GM12878 (cell line): ENCODE measurements at regions not wholly inside any gene's neighbourhood (a gene's known extent, or its start where the extent isn't known, plus 50 kb on each side); places are given as distances from the start of the nearest gene placed in this dataset.

Experiments
- ATAC-seq: fragments of 200-7000 bp; cut with Tn5 transposase; 3 replicates; pipeline ENCODE4 v1.9.1; 2020; ENCODE audit warnings: mild to moderate bottlenecking, moderate library complexity
- BruUV-seq: library from RNA; stranded (reverse); fragments of 400-500 nt; replicated peaks from 2 replicates; lab custom pipeline; 2021; lab: Mats Ljungman, UMichigan
- CTCF ChIA-PET: fragments of 300-600 bp; sonication (Branson Sonifier 250); formaldehyde crosslinking; extraction: SDS; loops from one replicate; lab custom pipeline; 2021; ENCODE audit warnings: inconsistent platforms; lab: Yijun Ruan, JAX
- POLR2A ChIA-PET: fragments of 350-600 bp; formaldehyde crosslinking; extraction: SDS; loops from one replicate; lab custom pipeline; 2021; ENCODE audit warnings: inconsistent platforms; lab: Charles Lee
- RAD21 ChIA-PET: fragments of 300-600 bp; sonication (Branson Sonifier 250); formaldehyde crosslinking; loops from one replicate; lab custom pipeline; 2023; ENCODE audit warnings: antibody characterized with exemption; ENCODE audit not compliant: unreplicated experiment; lab: Charles Lee
- SMC1A ChIA-PET: fragments of 300-600 bp; sonication (Branson Sonifier 250); formaldehyde crosslinking; loops from one replicate; lab custom pipeline; 2023; ENCODE audit not compliant: unreplicated experiment, uncharacterized antibody; lab: Charles Lee
- DNase-seq: peaks from one replicate; pipeline ENCODE4 v3.0.0-alpha.2; 2011; ENCODE audit warnings: low read depth, low spot score
- FAIRE-seq: peaks from 3 replicates; lab custom pipeline; 2011; peaks lifted over from hg19 to GRCh38; lab: Jason Lieb, UNC
- H2AFZ ChIP-seq: 2 replicates; pipeline ENCODE4 v1.6.0; 2011; ENCODE audit warnings: low read depth, low read length, control low read depth; ENCODE audit not compliant: control insufficient read depth
- H3K27ac ChIP-seq: 2 replicates; pipeline ENCODE4 v1.5.1; 2011; ENCODE audit warnings: control low read depth; ENCODE audit not compliant: control insufficient read depth, insufficient read depth
- H3K27me3 ChIP-seq, 2 experiments: replicated peaks in 1 of 2; 2 replicates each; pipeline versions ENCODE4 v1.6.0 to v1.6.1; 2011; ENCODE audit warnings: low read length in 1 of 2; ENCODE audit not compliant: control insufficient read depth in 2 of 2, insufficient read depth in 2 of 2
- H3K36me3 ChIP-seq, 2 experiments: 2 replicates each; pipeline ENCODE4 v1.5.1; 2011; ENCODE audit warnings: low read length in 1 of 2; ENCODE audit not compliant: control insufficient read depth in 2 of 2, insufficient read depth in 2 of 2
- H3K4me1 ChIP-seq: 2 replicates; pipeline ENCODE4 v1.6.1; 2011; ENCODE audit warnings: mild to moderate bottlenecking, low read length, moderate library complexity, mixed read lengths; ENCODE audit not compliant: control insufficient read depth, insufficient read depth
- H3K4me2 ChIP-seq: 2 replicates; pipeline ENCODE4 v1.6.0; 2011; ENCODE audit warnings: control low read depth; ENCODE audit not compliant: control insufficient read depth, insufficient read depth
- H3K4me3 ChIP-seq: fragments of 200-600 bp; sonication (generic); 2 replicates; pipeline ENCODE4 v1.5.1; 2016
- H3K79me2 ChIP-seq: 2 replicates; pipeline ENCODE4 v1.6.0; 2011; ENCODE audit warnings: low read length; ENCODE audit not compliant: control insufficient read depth, insufficient read depth
- H3K9ac ChIP-seq: 2 replicates; pipeline ENCODE4 v1.8.0; 2011; ENCODE audit warnings: low read length, control low read depth, mixed read lengths; ENCODE audit not compliant: control insufficient read depth, insufficient read depth
- H3K9me3 ChIP-seq: replicated peaks from 3 replicates; pipeline ENCODE4 v1.5.1; 2011; ENCODE audit warnings: mild to moderate bottlenecking, low read length; ENCODE audit not compliant: control insufficient read depth, insufficient read depth
- H4K20me1 ChIP-seq: 2 replicates; pipeline ENCODE4 v1.6.0; 2011; ENCODE audit not compliant: control insufficient read depth, insufficient read depth
- GABPA ChIP-seq: IDR thresholded peaks from 2 replicates; pipeline ENCODE4 v1.6.1; 2014; ENCODE audit warnings: antibody characterized with exemption, low read depth, mild to moderate bottlenecking, inconsistent platforms
- NFYB ChIP-seq: IDR thresholded peaks from 2 replicates; pipeline ENCODE4 v1.6.1; 2011; ENCODE audit warnings: low read depth, mild to moderate bottlenecking, low read length, improper control_type of control experiment, moderate library complexity; ENCODE audit not compliant: insufficient read depth
- PAX5 ChIP-seq: IDR thresholded peaks from 2 replicates; pipeline ENCODE4 v1.6.1; 2011; ENCODE audit warnings: low read depth, low read length, borderline replicate concordance
- RCOR1 ChIP-seq: conservative IDR thresholded peaks from 2 replicates; pipeline ENCODE4 v1.6.1; 2012; ENCODE audit warnings: low read depth, low read length, improper control_type of control experiment
- STAT3 ChIP-seq: IDR thresholded peaks from 2 replicates; pipeline ENCODE4 v1.6.1; 2011; ENCODE audit warnings: low read depth, low read length, improper control_type of control experiment
- SUZ12 ChIP-seq: fragments of 200-600 bp; sonication (generic); IDR thresholded peaks from one replicate; pipeline ENCODE4 v1.6.1; 2018; ENCODE audit warnings: antibody characterized with exemption, mild to moderate bottlenecking; ENCODE audit not compliant: unreplicated experiment
- ZBTB33 ChIP-seq: fragments of 450-650 bp; IDR thresholded peaks from 2 replicates; pipeline ENCODE4 v1.6.1; 2017; ENCODE audit warnings: mild to moderate bottlenecking
- WGBS: methylation state at CpG from one replicate; pipeline ENCODE4 v1.1.6; 2016; ENCODE audit warnings: low lambda C conversion rate; ENCODE audit not compliant: insufficient replicate concordance, insufficient coverage; ENCODE audit errors: missing lambda C conversion rate; 5-methylcytosine and 5-hydroxymethylcytosine counted together
- in situ Hi-C: fragments of 300-500 bp; cut with MboI; formaldehyde crosslinking; loops from 9 replicates; pipeline ENCODE4 v1.14.3; 2018; ENCODE audit warnings: mixed read lengths
- intact Hi-C: fragments of 100-400 bp; cut with micrococcal nuclease; formaldehyde crosslinking; loops from one replicate; pipeline ENCODE4 v1.14.2; 2022; ENCODE audit not compliant: unreplicated experiment
- TF ChIP-seq, protein P1 (sequence below): IDR thresholded peaks from 2 replicates; pipeline ENCODE4 v1.6.1; 2011; ENCODE audit warnings: mild to moderate bottlenecking, low read depth, low read length, moderate library complexity; ENCODE audit not compliant: insufficient replicate concordance

- no peaks in the 10 kb centered on the region for H3K4me1 ChIP-seq
- H3K27ac ChIP-seq: no peak overlapping the region
- H3K79me2 ChIP-seq: no peaks in the 10 kb centered on the region
- CTCF ChIA-PET: no interaction called here
- no peak for FAIRE-seq
- no peaks in the 10 kb centered on the region for H4K20me1 ChIP-seq
- intact Hi-C loops: no loop called here
- TF ChIP-seq PAX5 (no peak), ZBTB33 (no peak), RCOR1 (no peak), NFYB (no peak), STAT3 (no peak), SUZ12 (no peak), GABPA (no peak)
- TF ChIP-seq, protein P1, sequence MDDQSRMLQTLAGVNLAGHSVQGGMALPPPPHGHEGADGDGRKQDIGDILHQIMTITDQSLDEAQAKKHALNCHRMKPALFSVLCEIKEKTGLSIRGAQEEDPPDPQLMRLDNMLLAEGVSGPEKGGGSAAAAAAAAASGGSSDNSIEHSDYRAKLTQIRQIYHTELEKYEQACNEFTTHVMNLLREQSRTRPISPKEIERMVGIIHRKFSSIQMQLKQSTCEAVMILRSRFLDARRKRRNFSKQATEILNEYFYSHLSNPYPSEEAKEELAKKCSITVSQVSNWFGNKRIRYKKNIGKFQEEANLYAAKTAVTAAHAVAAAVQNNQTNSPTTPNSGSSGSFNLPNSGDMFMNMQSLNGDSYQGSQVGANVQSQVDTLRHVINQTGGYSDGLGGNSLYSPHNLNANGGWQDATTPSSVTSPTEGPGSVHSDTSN: no peak
- TF ChIP-seq, all 136 proteins: peak for 0
- Histone ChIP-seq H3K27me3 (no peaks in the 10 kb centered on the region; a peak in 1 of 4 replicates), H3K9me3 (no peaks in the 10 kb centered on the region), H3K9ac (no peak overlapping the region), H3K4me2 (no peak overlapping the region), H3K36me3 (no peaks in the 10 kb centered on the region), H2AFZ (no peak overlapping the region), H3K4me3 (no peak overlapping the region)
- 21% methylated on average over 3 of the region's 3 CpGs for WGBS
- SMC1A ChIA-PET: no interaction called here
- in situ Hi-C loops: no loop called here
- BruUV-seq: no TSS peak
- POLR2A ChIA-PET: no interaction called here
- DNase-seq (no peak), ATAC-seq (no peak)
- RAD21 ChIA-PET: no interaction called here
Observed at GRCh38 chr1:81264976-81265375, 535.8 kb upstream of the ADGRL2 start.
